PC-9 (cell line): ENCODE measurements at regions not wholly inside any gene's neighbourhood (a gene's known extent, or its start where the extent isn't known, plus 50 kb on each side); places are given as distances from the start of the nearest gene placed in this dataset.
"Not testable (repeated sequence)": the region's sequence is repeated elsewhere in the genome, so short reads cannot be mapped to it uniquely, and the experiment has no call there.

Experiments used
- BruUV-seq: library from RNA; stranded (reverse); fragments of 400-500 nt; replicated peaks from 2 replicates; lab custom pipeline; 2021; lab: Mats Ljungman, UMichigan
- CTCF ChIA-PET: fragments of 300-600 bp; sonication (Branson Sonifier 250); formaldehyde crosslinking; loops from one replicate; lab custom pipeline; 2022; ENCODE audit warnings: antibody characterized with exemption; lab: Charles Lee
- POLR2A ChIA-PET: fragments of 300-600 bp; sonication (Branson Sonifier 250); formaldehyde crosslinking; loops from one replicate; lab custom pipeline; 2022; ENCODE audit warnings: antibody characterized with exemption; ENCODE audit not compliant: unreplicated experiment; lab: Charles Lee
- DNase-seq, 2 experiments: peaks; one replicate each; pipeline versions ENCODE4 v3.0.0 to v3.0.0-alpha.2; 2015 to 2022; ENCODE audit warnings: mixed read lengths in 1 of 2
- H2AFZ ChIP-seq: fragments of 200-600 bp; sonication (generic); 2 replicates; pipeline ENCODE4 v1.8.1; 2017; ENCODE audit warnings: antibody characterized with exemption
- H3F3A ChIP-seq: fragments of 200-600 bp; sonication (generic); 2 replicates; pipeline ENCODE4 v1.8.1; 2017; ENCODE audit warnings: antibody characterized with exemption, mild to moderate bottlenecking, low read depth; ENCODE audit not compliant: insufficient read depth
- H3K27ac ChIP-seq: fragments of 200-600 bp; sonication (generic); 2 replicates; pipeline ENCODE4 v1.6.1; 2016; ENCODE audit warnings: mixed run types
- H3K27me3 ChIP-seq: fragments of 200-600 bp; sonication (generic); 2 replicates; pipeline ENCODE4 v1.6.1; 2016; ENCODE audit warnings: low read depth, mixed run types; ENCODE audit not compliant: insufficient read depth
- H3K36me3 ChIP-seq: fragments of 200-600 bp; sonication (generic); 2 replicates; pipeline ENCODE4 v1.6.1; 2016; ENCODE audit warnings: low read depth, mixed run types
- H3K4me1 ChIP-seq: fragments of 200-600 bp; sonication (generic); replicated peaks from 2 replicates; pipeline ENCODE4 v1.6.1; 2016; ENCODE audit warnings: mixed run types; ENCODE audit not compliant: insufficient read depth
- H3K4me2 ChIP-seq: fragments of 200-600 bp; sonication (generic); 2 replicates; pipeline ENCODE4 v1.6.1; 2017; ENCODE audit warnings: mixed run types
- H3K4me3 ChIP-seq: fragments of 200-600 bp; sonication (generic); 2 replicates; pipeline ENCODE4 v1.6.1; 2016; ENCODE audit warnings: mixed run types
- H3K79me2 ChIP-seq: fragments of 200-600 bp; sonication (generic); 2 replicates; pipeline ENCODE4 v1.6.1; 2017; ENCODE audit warnings: low read depth, mixed run types
- H3K9me2 ChIP-seq: fragments of 200-600 bp; sonication (generic); 2 replicates; pipeline ENCODE4 v1.8.1; 2017; ENCODE audit warnings: mild to moderate bottlenecking; ENCODE audit not compliant: insufficient read depth
- H3K9me3 ChIP-seq: fragments of 200-600 bp; sonication (generic); 2 replicates; pipeline ENCODE4 v1.8.1; 2016; ENCODE audit warnings: low read depth; ENCODE audit not compliant: insufficient read depth
- H4K20me1 ChIP-seq: fragments of 200-600 bp; sonication (generic); 2 replicates; pipeline ENCODE4 v1.8.1; 2017; ENCODE audit not compliant: insufficient read depth
- CTCF ChIP-seq: fragments of 200-600 bp; sonication (generic); conservative IDR thresholded peaks from 2 replicates; pipeline ENCODE4 v1.6.1; 2017; ENCODE audit warnings: mixed run types, antibody characterized with exemption, mild to moderate bottlenecking, moderate library complexity
- EZH2 ChIP-seq: fragments of 200-600 bp; sonication (generic); IDR thresholded peaks from 2 replicates; pipeline ENCODE4 v1.8.0; 2017; ENCODE audit warnings: antibody characterized with exemption, low read depth
- intact Hi-C: fragments of 100-400 bp; cut with micrococcal nuclease; formaldehyde crosslinking; loops from one replicate; pipeline ENCODE4 v1.10.0; 2022; ENCODE audit not compliant: unreplicated experiment

GRCh38 chr12:115370207-115370606 lies 686.2 kb upstream of the TBX3 start:
- ChIA-PET POLR2A (no interaction called here), CTCF (no interaction called here)
- Histone ChIP-seq H2AFZ (no peak overlapping the region), H3K27ac (no peak overlapping the region), H3F3A (no peaks in the 10 kb centered on the region), H3K79me2 (no peaks in the 10 kb centered on the region), H3K4me3 (no peak overlapping the region), H3K4me1 (no peaks in the 10 kb centered on the region), H3K36me3 (no peaks in the 10 kb centered on the region), H3K27me3 (no peaks in the 10 kb centered on the region; the same call in 1 of the 2 replicates), H3K9me3 (no peaks in the 10 kb centered on the region), H3K4me2 (no peak overlapping the region), H3K9me2 (no peaks in the 10 kb centered on the region), H4K20me1 (no peaks in the 10 kb centered on the region)
- BruUV-seq, result no TSS peak
- no peak for DNase-seq
- TF ChIP-seq CTCF, result no peak
- no peak for TF ChIP-seq EZH2
- intact Hi-C loops, result no loop called here

DNA sequence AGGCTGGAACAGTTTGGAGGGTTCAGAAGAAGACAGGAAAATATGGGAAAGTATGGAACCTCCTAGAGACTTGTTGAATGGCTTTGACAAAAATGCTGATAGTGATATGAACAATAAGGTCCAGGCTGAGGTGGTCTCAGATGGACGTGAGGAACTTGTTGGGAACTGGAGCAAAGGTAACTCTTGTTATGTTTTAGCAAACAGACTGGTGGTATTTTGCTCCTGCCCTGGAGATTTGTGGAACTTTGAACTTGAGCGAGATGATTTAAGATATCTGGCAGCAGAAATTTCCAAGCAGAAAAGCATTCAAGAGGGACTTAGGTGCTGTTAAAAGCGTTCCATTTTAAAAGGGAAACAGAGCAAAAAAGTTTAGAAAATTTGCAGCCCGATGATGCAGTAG lies 682.3 kb upstream of the TBX3 start:
- H2AFZ ChIP-seq, DNase-seq, H3K4me3 ChIP-seq, H3F3A ChIP-seq, CTCF ChIA-PET, H3K27me3 ChIP-seq, H3K9me3 ChIP-seq, H4K20me1 ChIP-seq, BruUV-seq, H3K4me1 ChIP-seq, H3K4me2 ChIP-seq, H3K9me2 ChIP-seq, H3K27ac ChIP-seq, H3K79me2 ChIP-seq, intact Hi-C loops, POLR2A ChIA-PET, H3K36me3 ChIP-seq: not testable (repeated sequence)

GRCh38 chr12:115365765-115366164 lies 681.8 kb upstream of the TBX3 start:
- CTCF ChIA-PET, BruUV-seq, H3K4me2 ChIP-seq, H2AFZ ChIP-seq, H3K4me1 ChIP-seq, H3K9me2 ChIP-seq, DNase-seq, H3K4me3 ChIP-seq, H3K79me2 ChIP-seq, intact Hi-C loops, POLR2A ChIA-PET, H3K36me3 ChIP-seq, H3K27me3 ChIP-seq, H3K9me3 ChIP-seq, H3F3A ChIP-seq, H3K27ac ChIP-seq, H4K20me1 ChIP-seq: not testable (repeated sequence)

- POLR2A ChIA-PET, result no interaction called here
- TF ChIP-seq CTCF (no peak), EZH2 (no peak)
- no peaks in the 10 kb centered on the region for H4K20me1 ChIP-seq
- H2AFZ ChIP-seq, result no peak overlapping the region
- no peaks in the 10 kb centered on the region for H3K9me3 ChIP-seq
- BruUV-seq, result no TSS peak
- no peak for DNase-seq
- H3K79me2 ChIP-seq, result no peaks in the 10 kb centered on the region
- no peak overlapping the region for H3K4me3 ChIP-seq
- no peaks in the 10 kb centered on the region for H3F3A ChIP-seq
- H3K27ac ChIP-seq, result no peak overlapping the region
- CTCF ChIA-PET, result no interaction called here
- H3K36me3 ChIP-seq, result no peaks in the 10 kb centered on the region
- H3K4me2 ChIP-seq, result no peak overlapping the region
- H3K9me2 ChIP-seq, result no peaks in the 10 kb centered on the region
- H3K4me1 ChIP-seq, result no peaks in the 10 kb centered on the region
- intact Hi-C loops, result no loop called here
- H3K27me3 ChIP-seq, result no peaks in the 10 kb centered on the region; the same call in 1 of the 2 replicates
Observed at GRCh38 chr12:115364921-115365320, 680.9 kb upstream of the TBX3 start.
